SIG-M5 treated with dmso at 0.1 percent for 504 hours (cell line): ENCODE measurements at regions not wholly inside any gene's neighbourhood (a gene's known extent, or its start where the extent isn't known, plus 50 kb on each side); places are given as distances from the start of the nearest gene placed in this dataset.

Experiments used
- DNase-seq: peaks from one replicate; lab custom pipeline; 2025; ENCODE audit not compliant: unreplicated experiment; lab: John Stamatoyannopoulos, UW

DNA sequence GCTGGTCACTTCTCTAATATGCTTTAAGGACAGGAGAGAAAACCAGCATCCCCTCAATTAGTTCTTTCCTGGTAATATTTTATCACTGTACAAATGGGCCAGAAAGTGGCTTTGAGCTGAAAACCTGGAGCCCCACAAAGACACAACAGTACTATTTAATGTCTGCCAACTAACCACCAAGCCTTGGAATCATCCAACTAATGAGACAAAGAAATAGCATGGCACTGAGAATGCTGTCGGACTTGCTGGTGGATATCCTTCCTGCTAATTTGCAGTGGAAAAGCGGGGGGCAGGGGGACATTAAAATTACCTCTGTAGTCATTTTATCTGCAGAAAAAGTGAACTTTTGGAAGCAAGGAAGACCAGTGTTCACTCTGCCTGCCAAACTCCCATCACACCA, 288.5 kb downstream of the KBTBD8 start:
- no peak for DNase-seq

DNA sequence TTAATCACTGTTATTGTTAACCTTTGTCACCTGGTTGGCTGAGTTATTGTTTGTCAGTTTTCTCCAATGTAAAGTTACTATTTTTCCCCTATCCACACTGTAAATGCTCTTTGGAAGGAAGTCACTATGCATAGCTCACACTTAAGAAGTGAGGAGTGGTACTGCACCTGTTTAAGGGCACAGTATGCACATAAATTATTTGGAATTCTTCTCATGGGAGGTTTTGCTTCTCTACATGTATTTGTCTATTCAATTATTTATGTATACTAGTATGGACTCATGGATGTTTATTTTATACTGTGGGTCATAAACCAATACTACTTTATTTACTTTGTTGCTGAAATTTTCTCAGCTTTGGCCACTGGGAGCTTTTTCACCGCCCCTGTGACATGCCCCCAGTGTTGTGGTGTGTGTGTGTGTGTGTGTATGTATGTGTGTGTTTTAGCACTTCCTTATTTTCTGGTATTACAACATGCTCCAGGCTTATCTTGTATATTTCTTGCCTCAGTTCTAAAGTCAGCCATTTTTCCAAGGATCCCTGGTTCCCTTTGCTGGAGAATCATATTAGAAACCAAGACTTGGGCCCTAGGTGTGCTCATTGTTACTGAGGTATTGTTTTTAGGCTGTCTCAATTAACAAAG, 290.5 kb downstream of the KBTBD8 start:
- DNase-seq, result peak; percentile 39

DNA sequence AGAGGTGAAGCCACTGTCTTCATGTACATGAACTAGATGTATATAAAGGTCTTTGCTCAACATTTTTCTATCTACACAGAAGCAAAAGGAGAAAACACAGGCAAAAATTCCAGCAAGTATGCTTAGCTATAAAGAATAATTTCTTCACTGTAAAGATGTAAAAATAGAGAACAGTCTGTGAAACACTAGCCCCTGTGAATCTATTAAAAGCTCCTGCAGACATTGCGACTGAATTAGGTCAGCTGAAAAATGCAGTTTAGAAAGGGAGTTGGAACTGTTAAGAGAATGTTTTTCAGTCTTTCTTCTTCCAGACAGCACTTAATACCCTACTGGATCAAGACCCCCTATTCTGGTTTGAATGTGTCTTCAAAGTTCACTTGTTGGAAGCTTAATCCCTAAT, 291.5 kb downstream of the KBTBD8 start:
- DNase-seq, result no peak

- DNase-seq, result peak; percentile 82
Measured at GRCh38 chr3:67290438-67290837, 292.3 kb downstream of the KBTBD8 start.

DNA sequence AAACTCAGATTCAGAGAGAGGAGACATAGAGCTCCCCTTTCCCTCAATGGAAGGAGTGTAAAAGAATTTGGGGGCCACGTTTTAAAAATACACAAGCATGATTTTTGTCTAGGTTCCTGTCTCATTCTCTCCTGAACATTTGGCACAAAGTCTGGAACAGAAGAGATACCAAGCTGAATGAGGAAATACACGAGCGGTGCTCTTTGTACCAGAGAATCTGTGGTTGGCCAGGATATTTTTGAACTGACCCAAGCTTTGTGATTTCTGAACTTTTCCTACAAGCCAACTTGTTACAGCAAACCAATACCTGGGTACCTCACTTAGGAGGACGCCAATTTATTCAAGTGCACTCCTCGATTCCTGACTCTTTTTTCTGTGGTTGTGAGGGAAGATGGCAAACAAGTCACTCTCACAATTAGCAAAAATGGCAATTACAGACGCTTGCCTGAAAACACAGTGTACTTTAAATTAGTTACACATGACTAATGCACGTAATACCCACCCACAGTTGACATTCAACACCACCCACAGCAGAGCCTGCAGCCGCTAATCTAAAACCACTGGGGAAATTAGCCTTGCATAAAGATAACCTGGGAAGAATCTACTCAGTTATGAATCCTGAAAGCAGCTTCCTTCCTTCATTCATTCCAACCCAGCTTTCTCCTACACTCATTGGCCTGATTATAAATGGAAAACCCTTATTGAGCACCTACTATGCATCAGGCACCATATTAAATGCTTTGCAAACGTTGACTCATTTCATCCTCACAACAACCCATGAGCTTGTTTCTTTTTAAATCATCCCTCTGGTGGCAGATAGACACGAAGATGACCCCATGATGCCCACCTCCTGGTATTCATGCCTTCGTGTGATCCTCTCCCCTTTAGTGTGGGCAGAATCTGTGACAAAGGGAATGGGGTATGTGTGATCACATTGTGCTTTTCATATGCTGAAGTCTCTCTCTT, 293.5 kb downstream of the KBTBD8 start:
- DNase-seq, result no peak

DNA sequence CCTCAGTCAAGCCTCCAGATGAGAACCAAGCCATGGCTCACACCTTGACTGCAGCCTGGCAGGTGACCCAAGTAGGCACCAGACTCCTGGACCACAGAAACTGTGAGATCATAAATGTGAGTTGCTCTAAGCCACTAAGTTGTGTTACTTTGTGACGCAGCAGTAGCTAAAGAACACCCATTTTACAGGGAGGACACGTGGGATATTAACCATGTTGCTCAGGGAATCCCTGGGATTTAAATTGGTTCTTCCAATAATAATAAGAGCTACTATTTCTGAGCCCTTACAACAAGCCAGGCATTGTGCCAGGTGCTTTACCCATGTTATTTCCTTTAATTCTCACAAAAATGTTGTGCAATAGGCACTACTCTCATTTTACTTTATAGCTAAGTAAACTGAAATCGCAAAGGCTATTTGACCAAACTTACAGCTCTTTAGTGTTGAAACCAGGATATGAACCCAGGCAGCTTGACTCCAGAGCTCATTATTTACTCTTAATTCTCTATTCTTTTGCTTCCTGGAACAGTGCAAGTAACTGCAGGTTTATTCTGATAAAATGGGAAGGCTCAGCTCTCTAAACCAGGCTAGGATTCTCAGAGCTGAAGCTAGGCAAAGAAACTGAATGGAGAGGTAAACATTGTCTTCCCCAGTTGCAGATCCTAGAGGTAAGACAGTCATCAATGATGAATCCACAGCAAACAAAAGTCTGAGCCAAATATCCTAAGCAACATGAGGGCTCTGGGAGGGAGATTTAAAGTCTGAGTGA, 294.4 kb downstream of the KBTBD8 start:
- DNase-seq, result peak; percentile 25

DNA sequence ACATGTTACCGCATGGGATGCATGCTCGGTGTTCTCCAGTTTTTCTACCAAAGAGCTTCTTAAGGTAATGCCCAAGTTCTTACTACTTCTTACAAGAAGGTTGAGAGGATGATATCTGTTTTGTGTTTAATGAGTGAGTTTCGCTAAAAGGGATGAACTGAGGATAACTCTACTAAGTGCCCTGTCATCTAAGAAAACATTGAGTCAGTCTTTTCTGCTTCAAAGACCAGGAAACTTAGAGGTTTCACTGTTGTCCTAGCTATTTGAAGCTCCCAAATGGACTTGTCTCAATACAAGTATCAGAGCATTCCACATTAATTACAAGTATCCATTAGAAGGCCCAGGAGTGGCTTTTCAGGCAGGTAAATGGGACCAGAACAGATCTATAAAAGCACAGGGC, 296.2 kb downstream of the KBTBD8 start:
- no peak for DNase-seq

DNA sequence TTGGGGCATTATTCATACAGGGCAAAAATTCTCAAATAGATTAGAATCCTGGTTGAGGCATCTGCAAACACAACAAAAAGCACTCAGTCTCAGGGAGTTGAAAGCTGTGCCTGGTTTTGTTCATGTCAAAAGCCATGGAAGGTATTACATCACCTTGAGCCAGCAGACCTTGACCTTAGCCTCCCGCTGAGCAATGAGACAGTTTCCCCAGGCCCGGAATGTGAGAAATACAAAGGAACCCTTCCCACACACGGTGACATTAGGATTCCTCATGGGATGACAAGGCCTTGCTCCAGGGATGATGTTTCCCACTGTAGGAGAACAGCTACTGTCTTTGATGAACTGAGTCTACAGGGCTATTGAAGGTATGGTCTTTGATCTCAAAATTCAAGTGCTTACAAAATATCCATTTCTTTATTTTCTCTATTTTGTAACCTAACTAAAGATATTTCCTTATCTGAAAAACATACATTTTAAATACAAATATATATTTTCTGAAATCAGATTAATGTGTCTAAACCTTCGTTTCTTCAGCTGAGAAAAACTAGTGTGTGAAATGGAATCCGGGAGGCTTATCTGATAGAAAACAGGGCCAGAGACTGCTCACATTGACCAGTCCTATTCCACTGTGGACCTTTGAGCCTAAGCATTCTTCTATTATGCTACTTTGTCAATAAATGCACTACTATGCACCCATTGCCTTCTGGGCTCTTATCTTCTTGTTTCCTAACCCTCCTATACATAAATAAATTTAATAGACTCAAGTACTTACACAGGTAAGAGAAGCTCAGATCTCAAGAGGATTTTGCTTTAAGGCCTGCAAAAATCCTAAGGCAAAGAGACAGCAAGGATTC, 298.2 kb downstream of the KBTBD8 start:
- no peak for DNase-seq

DNA sequence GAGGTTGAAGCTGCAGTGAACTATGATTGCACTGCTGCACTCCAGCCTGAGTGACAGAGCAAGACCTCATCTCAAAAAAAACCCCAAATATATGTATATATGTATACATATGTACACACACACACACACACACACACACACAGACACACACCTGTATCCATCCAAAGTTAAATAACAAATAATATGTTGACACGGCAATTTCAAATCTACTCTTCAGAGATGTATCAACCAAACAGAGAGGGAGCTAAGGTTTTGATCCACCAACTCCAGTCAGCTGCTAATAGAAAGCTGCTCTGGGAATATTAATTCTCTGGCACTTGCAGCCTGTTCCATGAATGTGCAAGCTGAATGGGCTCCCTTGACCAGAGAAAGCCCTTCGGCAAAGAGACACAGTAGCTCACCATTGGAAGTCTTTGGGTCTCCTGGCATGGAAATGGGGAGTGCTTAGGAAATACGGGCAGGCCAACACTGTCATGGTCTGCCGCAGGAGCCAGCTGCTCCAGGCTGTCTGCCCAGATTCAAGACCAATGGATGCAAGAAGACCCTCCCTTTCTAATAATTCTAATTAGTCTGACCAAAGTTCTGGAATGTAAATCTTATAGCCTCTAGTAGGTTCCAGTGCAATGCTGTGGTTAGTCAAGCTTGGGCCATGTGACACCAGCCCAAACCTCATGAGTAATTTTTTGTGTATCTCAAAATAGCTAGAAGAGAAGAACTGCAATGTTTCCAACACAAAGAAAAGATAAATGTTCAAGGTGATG, 299.8 kb downstream of the KBTBD8 start:
- DNase-seq, result no peak

- no peak for DNase-seq
Measured at GRCh38 chr3:67301556-67301955, 303.4 kb downstream of the KBTBD8 start.

- DNase-seq, result no peak
Measured at GRCh38 chr3:67302489-67302888, 304.4 kb downstream of the KBTBD8 start.

DNA sequence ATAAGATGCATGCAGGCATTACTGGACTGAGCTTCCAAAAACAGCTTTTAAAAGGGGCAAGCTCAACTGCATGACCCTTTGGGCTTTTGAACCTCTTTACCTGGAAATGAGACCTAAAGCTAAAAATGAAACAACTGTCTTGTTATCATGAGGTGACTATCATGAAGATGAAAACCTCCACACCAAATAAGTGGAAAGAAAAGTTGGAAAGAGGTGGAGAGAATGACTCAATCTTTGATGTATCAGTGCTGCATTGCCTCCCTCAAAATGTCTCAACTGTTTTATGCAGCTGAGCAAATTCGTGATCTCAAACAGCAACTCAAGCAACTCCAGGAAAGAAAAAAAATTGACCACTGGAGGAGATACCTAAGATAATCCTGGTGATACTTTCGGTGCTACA, 307.1 kb downstream of the KBTBD8 start:
- DNase-seq, result no peak

- DNase-seq, result no peak
Measured at GRCh38 chr3:67305922-67306321, 307.8 kb downstream of the KBTBD8 start.

DNA sequence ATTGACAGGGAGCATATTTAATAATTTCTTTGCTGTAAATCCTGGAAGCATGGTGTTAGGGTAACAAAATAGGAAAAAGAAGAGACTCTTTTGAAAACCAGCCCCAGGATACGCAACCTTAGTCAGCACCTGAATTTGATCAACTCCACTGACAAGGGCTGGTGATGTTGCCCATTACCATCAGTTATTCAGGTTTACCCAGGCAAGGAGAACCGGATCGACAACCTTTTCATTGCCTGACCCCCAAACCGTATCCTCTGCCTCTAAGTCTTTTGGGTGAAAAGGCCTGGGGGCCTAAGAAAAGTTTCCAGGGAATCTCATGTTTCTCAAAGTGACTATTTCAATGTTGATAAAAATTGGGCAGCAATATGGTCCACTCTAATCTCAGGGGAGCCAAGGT, 313.3 kb downstream of the KBTBD8 start:
- no peak for DNase-seq

GRCh38 chr3:67312155-67312554, 314.0 kb downstream of the KBTBD8 start:
- DNase-seq, result no peak

DNA sequence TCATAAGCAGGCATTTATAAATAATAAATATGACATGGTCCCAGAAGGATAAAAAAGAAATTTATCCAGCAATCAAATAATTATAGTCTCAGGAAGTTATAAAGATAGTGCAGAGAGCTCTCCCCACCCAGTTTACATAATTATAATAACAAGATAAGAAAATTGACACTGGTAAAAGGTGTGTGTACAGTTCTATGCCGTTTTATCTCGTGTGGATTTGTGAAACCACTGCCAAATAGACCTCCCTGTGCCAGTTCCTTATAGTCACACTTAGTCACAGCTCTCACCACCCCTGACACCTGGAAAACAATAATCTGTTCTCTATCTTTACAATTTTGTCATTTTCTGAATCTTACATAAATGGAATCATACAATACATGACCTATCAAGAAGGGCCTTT, 320.1 kb downstream of the KBTBD8 start:
- no peak for DNase-seq

DNA sequence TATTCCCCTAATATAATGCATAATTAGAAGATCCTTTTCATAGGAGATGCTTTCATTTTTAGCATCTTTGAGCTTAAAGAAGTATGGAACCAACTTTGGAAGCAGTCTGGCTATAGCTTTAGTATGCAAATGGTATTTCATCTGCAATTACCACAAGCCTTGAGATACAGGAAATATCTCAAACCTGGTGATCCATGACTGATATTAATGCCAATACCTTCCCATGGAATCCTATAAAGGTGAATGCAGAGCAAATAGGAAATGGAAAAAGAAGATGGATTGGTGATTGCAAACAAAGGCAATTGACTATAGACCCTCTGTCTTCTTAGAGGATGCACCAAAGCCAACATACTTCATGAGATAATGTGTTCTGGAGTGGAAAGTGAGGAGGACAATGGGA, 326.4 kb downstream of the KBTBD8 start:
- DNase-seq, result no peak
